OCI-LY7 (cell line): ENCODE measurements at regions not wholly inside any gene's neighbourhood (a gene's known extent, or its start where the extent isn't known, plus 50 kb on each side); places are given as distances from the start of the nearest gene placed in this dataset.
"Not testable (repeated sequence)": the region's sequence is repeated elsewhere in the genome, so short reads cannot be mapped to it uniquely, and the experiment has no call there.

ENCODE experiments used
- BruUV-seq: library from RNA; stranded (reverse); fragments of 400-500 nt; replicated peaks from 2 replicates; lab custom pipeline; 2021; lab: Mats Ljungman, UMichigan
- CTCF ChIA-PET: fragments of 300-600 bp; sonication (Branson Sonifier 250); formaldehyde crosslinking; loops from one replicate; lab custom pipeline; 2022; ENCODE audit warnings: antibody characterized with exemption; ENCODE audit not compliant: unreplicated experiment; lab: Charles Lee
- POLR2A ChIA-PET: fragments of 300-600 bp; sonication (Branson Sonifier 250); formaldehyde crosslinking; loops from one replicate; lab custom pipeline; 2022; ENCODE audit warnings: antibody characterized with exemption; lab: Charles Lee
- DNase-seq: peaks from one replicate; pipeline ENCODE4 v3.0.0-alpha.2; 2015; ENCODE audit warnings: low spot score
- H2AFZ ChIP-seq: fragments of 200-600 bp; sonication (generic), shearing (Covaris generic); 2 replicates; pipeline ENCODE4 v1.6.1; 2014; ENCODE audit warnings: mild to moderate bottlenecking, antibody characterized with exemption, low read length, moderate library complexity
- H3K27ac ChIP-seq: fragments of 200-600 bp; sonication (generic); 2 replicates; pipeline ENCODE4 v1.5.1; 2014; ENCODE audit warnings: mixed run types, low read depth, mild to moderate bottlenecking, moderate library complexity, low read length, inconsistent platforms; ENCODE audit not compliant: poor library complexity, severe bottlenecking
- H3K36me3 ChIP-seq: fragments of 200-600 bp; sonication (generic); 2 replicates; pipeline ENCODE4 v1.6.1; 2014; ENCODE audit warnings: mild to moderate bottlenecking, antibody characterized with exemption, low read length, moderate library complexity, mixed read lengths; ENCODE audit not compliant: insufficient read depth
- H3K4me1 ChIP-seq: fragments of 200-600 bp; sonication (generic); 2 replicates; pipeline ENCODE4 v1.5.1; 2014; ENCODE audit warnings: mild to moderate bottlenecking, low read length; ENCODE audit not compliant: insufficient read depth, poor library complexity, severe bottlenecking
- H3K4me2 ChIP-seq: fragments of 200-600 bp; sonication (generic); 2 replicates; pipeline ENCODE4 v1.6.1; 2014; ENCODE audit warnings: mild to moderate bottlenecking, low read length
- H3K4me3 ChIP-seq: fragments of 200-600 bp; sonication (generic); 2 replicates; pipeline ENCODE4 v1.5.1; 2014; ENCODE audit warnings: mild to moderate bottlenecking, low read depth, low read length; ENCODE audit not compliant: poor library complexity, severe bottlenecking
- H3K79me2 ChIP-seq: fragments of 200-600 bp; sonication (generic); 2 replicates; pipeline ENCODE4 v1.6.1; 2016; ENCODE audit warnings: low read depth, mild to moderate bottlenecking, low read length, moderate library complexity, mixed read lengths; ENCODE audit not compliant: insufficient read depth
- H3K9me2 ChIP-seq: fragments of 200-600 bp; sonication (generic); 2 replicates; pipeline ENCODE4 v1.6.1; 2016; ENCODE audit warnings: mild to moderate bottlenecking, low read length, mixed read lengths; ENCODE audit not compliant: insufficient read depth
- H3K9me3 ChIP-seq: fragments of 200-600 bp; sonication (generic); 2 replicates; pipeline ENCODE4 v1.6.1; 2014; ENCODE audit warnings: mild to moderate bottlenecking, mixed run types, low read length, mixed read lengths
- H4K20me1 ChIP-seq: fragments of 200-600 bp; sonication (generic); 2 replicates; pipeline ENCODE4 v1.6.1; 2014; ENCODE audit warnings: mild to moderate bottlenecking, antibody characterized with exemption, low read length, moderate library complexity, mixed read lengths; ENCODE audit not compliant: insufficient read depth
- EZH2phosphoT487 ChIP-seq: fragments of 200-600 bp; sonication (generic); IDR thresholded peaks from 2 replicates; pipeline ENCODE4 v1.6.1; 2018; ENCODE audit warnings: low read depth, borderline replicate concordance, mild to moderate bottlenecking, mixed run types, antibody characterized with exemption, low read length, moderate library complexity, mixed read lengths
- intact Hi-C: fragments of 100-400 bp; cut with micrococcal nuclease; formaldehyde crosslinking; loops from one replicate; pipeline ENCODE4 v1.10.0; 2022; ENCODE audit not compliant: unreplicated experiment
- TF ChIP-seq, protein P1 (sequence below): fragments of 200-600 bp; sonication (generic); conservative IDR thresholded peaks from 2 replicates; pipeline ENCODE4 v1.5.1; 2014; ENCODE audit warnings: mild to moderate bottlenecking, antibody characterized with exemption, low read length, moderate library complexity, mixed read lengths

GRCh38 chr4:107348188-107349050, 312.3 kb upstream of the DKK2 start:
- no peak for DNase-seq
- ChIA-PET POLR2A (no interaction called here), CTCF (no interaction called here)
- H3K79me2 ChIP-seq = no peaks in the 10 kb centered on the region
- H3K4me1 ChIP-seq = no peaks in the 10 kb centered on the region
- TF ChIP-seq, protein P1, sequence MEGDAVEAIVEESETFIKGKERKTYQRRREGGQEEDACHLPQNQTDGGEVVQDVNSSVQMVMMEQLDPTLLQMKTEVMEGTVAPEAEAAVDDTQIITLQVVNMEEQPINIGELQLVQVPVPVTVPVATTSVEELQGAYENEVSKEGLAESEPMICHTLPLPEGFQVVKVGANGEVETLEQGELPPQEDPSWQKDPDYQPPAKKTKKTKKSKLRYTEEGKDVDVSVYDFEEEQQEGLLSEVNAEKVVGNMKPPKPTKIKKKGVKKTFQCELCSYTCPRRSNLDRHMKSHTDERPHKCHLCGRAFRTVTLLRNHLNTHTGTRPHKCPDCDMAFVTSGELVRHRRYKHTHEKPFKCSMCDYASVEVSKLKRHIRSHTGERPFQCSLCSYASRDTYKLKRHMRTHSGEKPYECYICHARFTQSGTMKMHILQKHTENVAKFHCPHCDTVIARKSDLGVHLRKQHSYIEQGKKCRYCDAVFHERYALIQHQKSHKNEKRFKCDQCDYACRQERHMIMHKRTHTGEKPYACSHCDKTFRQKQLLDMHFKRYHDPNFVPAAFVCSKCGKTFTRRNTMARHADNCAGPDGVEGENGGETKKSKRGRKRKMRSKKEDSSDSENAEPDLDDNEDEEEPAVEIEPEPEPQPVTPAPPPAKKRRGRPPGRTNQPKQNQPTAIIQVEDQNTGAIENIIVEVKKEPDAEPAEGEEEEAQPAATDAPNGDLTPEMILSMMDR = no peak
- TF ChIP-seq EZH2phosphoT487 = no peak
- no peaks in the 10 kb centered on the region for H3K9me2 ChIP-seq
- no TSS peak for BruUV-seq
- no peak overlapping the region for H3K4me3 ChIP-seq
- no peaks in the 10 kb centered on the region for H3K36me3 ChIP-seq
- H3K4me2 ChIP-seq = no peak overlapping the region
- H2AFZ ChIP-seq = no peak overlapping the region
- no peak overlapping the region for H3K27ac ChIP-seq
- no peaks in the 10 kb centered on the region for H4K20me1 ChIP-seq
- H3K9me3 ChIP-seq = no peaks in the 10 kb centered on the region
- intact Hi-C loops = no loop called here

- no peaks in the 10 kb centered on the region for H3K9me3 ChIP-seq
- no peaks in the 10 kb centered on the region for H3K4me1 ChIP-seq
- no peak overlapping the region for H2AFZ ChIP-seq
- H3K9me2 ChIP-seq = no peaks in the 10 kb centered on the region
- no peak for TF ChIP-seq EZH2phosphoT487
- TF ChIP-seq, protein P1 = no peak
- ChIA-PET CTCF (no interaction called here), POLR2A (no interaction called here)
- intact Hi-C loops = no loop called here
- no peaks in the 10 kb centered on the region for H3K36me3 ChIP-seq
- H3K4me2 ChIP-seq = no peak overlapping the region
- DNase-seq = no peak
- no peaks in the 10 kb centered on the region for H3K79me2 ChIP-seq
- no peak overlapping the region for H3K27ac ChIP-seq
- no TSS peak for BruUV-seq
- H4K20me1 ChIP-seq = no peaks in the 10 kb centered on the region
- H3K4me3 ChIP-seq = no peak overlapping the region
Observed at GRCh38 chr4:107333518-107333917, 297.4 kb upstream of the DKK2 start.

- CTCF ChIA-PET = not testable (repeated sequence)
Observed at GRCh38 chr4:107332656-107333055, 296.5 kb upstream of the DKK2 start.

More at GRCh38 chr4:107332656-107333055, 296.5 kb upstream of the DKK2 start:
- H3K79me2 ChIP-seq, intact Hi-C loops, H3K4me2 ChIP-seq, H4K20me1 ChIP-seq, H3K9me2 ChIP-seq, H3K27ac ChIP-seq, H3K4me1 ChIP-seq, H2AFZ ChIP-seq, POLR2A ChIA-PET, BruUV-seq, H3K4me3 ChIP-seq, H3K9me3 ChIP-seq, H3K36me3 ChIP-seq, DNase-seq: not testable (repeated sequence)
